ENCODE measurements at regions not wholly inside any gene's neighbourhood (a gene's known extent, or its start where the extent isn't known, plus 50 kb on each side); places are given as distances from the start of the nearest gene placed in this dataset.

GRCh38 chr3:174651951-174652350 lies 207.2 kb upstream of the NAALADL2 start:
- DNase-seq (ENCODE audit: low read depth, low spot score), result no peak

GRCh38 chr3:174659511-174659910 lies 199.6 kb upstream of the NAALADL2 start:
- no peak for DNase-seq (ENCODE audit: low read depth, low spot score)

GRCh38 chr3:174662653-174663052 lies 196.5 kb upstream of the NAALADL2 start:
- DNase-seq (ENCODE audit: low read depth, low spot score), result no peak

- DNase-seq (ENCODE audit: low read depth, low spot score), result no peak
These were observed 191.7 kb upstream of the NAALADL2 start for GRCh38 chr3:174667386-174667785.

GRCh38 chr3:174675406-174675805 lies 183.7 kb upstream of the NAALADL2 start:
- DNase-seq (ENCODE audit: low read depth, low spot score), result no peak

GRCh38 chr3:174681784-174682183 lies 177.3 kb upstream of the NAALADL2 start:
- no peak for DNase-seq (ENCODE audit: low read depth, low spot score)

GRCh38 chr3:174685796-174686195 lies 173.3 kb upstream of the NAALADL2 start:
- DNase-seq (ENCODE audit: low read depth, low spot score), result no peak

GRCh38 chr3:174697310-174697709 lies 161.8 kb upstream of the NAALADL2 start:
- DNase-seq (ENCODE audit: low read depth, low spot score), result no peak

GRCh38 chr3:174700736-174701135 lies 158.4 kb upstream of the NAALADL2 start:
- no peak for DNase-seq (ENCODE audit: low read depth, low spot score)

GRCh38 chr3:174710612-174711011 lies 148.5 kb upstream of the NAALADL2 start:
- no peak for DNase-seq (ENCODE audit: low read depth, low spot score)

- no peak for DNase-seq (ENCODE audit: low read depth, low spot score)
These were observed 143.7 kb upstream of the NAALADL2 start for GRCh38 chr3:174715386-174715785.

- no peak for DNase-seq (ENCODE audit: low read depth, low spot score)
These were observed 142.1 kb upstream of the NAALADL2 start for GRCh38 chr3:174716956-174717505.

GRCh38 chr3:174720717-174721116 lies 138.4 kb upstream of the NAALADL2 start:
- no peak for DNase-seq (ENCODE audit: low read depth, low spot score)

- DNase-seq (ENCODE audit: low read depth, low spot score), result no peak
These were observed 133.8 kb upstream of the NAALADL2 start for GRCh38 chr3:174725303-174725702.

GRCh38 chr3:174737966-174738365 lies 121.2 kb upstream of the NAALADL2 start:
- DNase-seq (ENCODE audit: low read depth, low spot score), result no peak

- DNase-seq (ENCODE audit: low read depth, low spot score), result no peak
These were observed 110.0 kb upstream of the NAALADL2 start for GRCh38 chr3:174749143-174749542.

GRCh38 chr3:174755833-174756829 lies 103.0 kb upstream of the NAALADL2 start:
- no peak for DNase-seq (ENCODE audit: low read depth, low spot score)

- no peak for DNase-seq (ENCODE audit: low read depth, low spot score)
These were observed 100.2 kb upstream of the NAALADL2 start for GRCh38 chr3:174758943-174759342.

- DNase-seq (ENCODE audit: low read depth, low spot score), result no peak
These were observed 91.7 kb upstream of the NAALADL2 start for GRCh38 chr3:174767406-174767805.

- no peak for DNase-seq (ENCODE audit: low read depth, low spot score)
These were observed 91.2 kb upstream of the NAALADL2 start for GRCh38 chr3:174767853-174768382.

GRCh38 chr3:174769171-174769570 lies 90.0 kb upstream of the NAALADL2 start:
- DNase-seq (ENCODE audit: low read depth, low spot score), result no peak

GRCh38 chr3:174775603-174776002 lies 83.5 kb upstream of the NAALADL2 start:
- no peak for DNase-seq (ENCODE audit: low read depth, low spot score)

- DNase-seq (ENCODE audit: low read depth, low spot score), result no peak
These were observed 83.0 kb upstream of the NAALADL2 start for GRCh38 chr3:174776123-174776522.

Measured in activated naive CD8-positive, alpha-beta T cell treated with anti-CD3 and anti-CD28 coated beads, Interleukin-2, amount 50 U/mL, for 16 hours (primary cell).